IMR-90 (cell line): ENCODE measurements at regions not wholly inside any gene's neighbourhood (a gene's known extent, or its start where the extent isn't known, plus 50 kb on each side); places are given as distances from the start of the nearest gene placed in this dataset.

Source experiments
- ATAC-seq: fragments of 200-7000 bp; cut with Tn5 transposase; 2 replicates; pipeline ENCODE4 v1.9.1; 2020; ENCODE audit warnings: low read depth, mild to moderate bottlenecking, moderate library complexity
- BruUV-seq: library from RNA; stranded (reverse); fragments of 400-500 nt; replicated peaks from 2 replicates; lab custom pipeline; 2021; lab: Mats Ljungman, UMichigan
- CTCF ChIA-PET: fragments of 300-600 bp; formaldehyde crosslinking; extraction: SDS; loops from one replicate; lab custom pipeline; 2021; ENCODE audit warnings: antibody characterized with exemption; lab: Yijun Ruan, JAX
- POLR2A ChIA-PET: fragments of 300-600 bp; sonication (Branson Sonifier 250); formaldehyde crosslinking; loops from one replicate; lab custom pipeline; 2022; ENCODE audit warnings: antibody characterized with exemption; ENCODE audit not compliant: unreplicated experiment; lab: Charles Lee
- DNase-seq: peaks from one replicate; pipeline ENCODE4 v3.0.0; 2013
- H2AFZ ChIP-seq: replicated peaks from 2 replicates; pipeline ENCODE3; 2013; ENCODE audit warnings: low read length, mild to moderate bottlenecking; ENCODE audit not compliant: poor library complexity
- H2AK5ac ChIP-seq: 2 replicates; pipeline ENCODE4 v1.6.1; 2013; ENCODE audit warnings: low read depth, low read length, inconsistent platforms
- H2AK9ac ChIP-seq: replicated peaks from 2 replicates; pipeline ENCODE3; 2013; ENCODE audit warnings: mild to moderate bottlenecking, low read depth, low read length, moderate library complexity; ENCODE audit not compliant: poor library complexity
- H2BK120ac ChIP-seq: 2 replicates; pipeline ENCODE4 v1.6.1; 2013; ENCODE audit warnings: low read depth, low read length, inconsistent platforms
- H2BK15ac ChIP-seq: 3 replicates; pipeline ENCODE4 v1.6.1; 2013; ENCODE audit warnings: low read depth, low read length, inconsistent platforms
- H2BK20ac ChIP-seq: 2 replicates; pipeline ENCODE4 v1.6.1; 2013; ENCODE audit warnings: low read depth, mild to moderate bottlenecking, inconsistent platforms, low read length, moderate library complexity
- H2BK5ac ChIP-seq: 2 replicates; pipeline ENCODE4 v1.6.1; 2013; ENCODE audit warnings: mild to moderate bottlenecking, low read depth, low read length, inconsistent platforms; ENCODE audit not compliant: poor library complexity, severe bottlenecking
- H3K14ac ChIP-seq: replicated peaks from 2 replicates; pipeline ENCODE4 v1.6.1; 2013; ENCODE audit warnings: low read depth, low read length, inconsistent platforms
- H3K18ac ChIP-seq: 2 replicates; pipeline ENCODE4 v1.6.1; 2013; ENCODE audit warnings: low read depth, low read length, control low read depth
- H3K23ac ChIP-seq: 2 replicates; pipeline ENCODE4 v1.6.1; 2013; ENCODE audit warnings: low read depth, low read length, inconsistent platforms
- H3K27ac ChIP-seq: 2 replicates; pipeline ENCODE4 v1.5.1; 2013; ENCODE audit warnings: mild to moderate bottlenecking, control low read depth, low read length; ENCODE audit not compliant: insufficient read depth
- H3K27me3 ChIP-seq: 2 replicates; pipeline ENCODE4 v1.6.1; 2013; ENCODE audit warnings: low read length; ENCODE audit not compliant: control insufficient read depth, insufficient read depth
- H3K36me3 ChIP-seq: 2 replicates; pipeline ENCODE4 v1.6.1; 2013; ENCODE audit warnings: low read length, mixed read lengths; ENCODE audit not compliant: control insufficient read depth, insufficient read depth
- H3K4ac ChIP-seq: 2 replicates; pipeline ENCODE4 v1.6.1; 2013; ENCODE audit warnings: low read depth, low read length, inconsistent platforms
- H3K4me1 ChIP-seq: 2 replicates; pipeline ENCODE4 v1.6.1; 2013; ENCODE audit warnings: low read length, mixed read lengths; ENCODE audit not compliant: control insufficient read depth, insufficient read depth
- H3K4me2 ChIP-seq: 2 replicates; pipeline ENCODE4 v1.6.1; 2013; ENCODE audit warnings: low read depth, mild to moderate bottlenecking, control low read depth, low read length, moderate library complexity
- H3K4me3 ChIP-seq: 2 replicates; pipeline ENCODE4 v1.5.1; 2013; ENCODE audit warnings: low read depth, mild to moderate bottlenecking, control low read depth, low read length, moderate library complexity; ENCODE audit not compliant: insufficient read depth
- H3K56ac ChIP-seq: 2 replicates; pipeline ENCODE4 v1.6.1; 2013; ENCODE audit warnings: low read length, inconsistent platforms; ENCODE audit not compliant: insufficient read depth; ENCODE audit errors: extremely low read depth
- H3K79me1 ChIP-seq, 2 experiments: 2 replicates each; pipeline ENCODE4 v1.6.1; 2013; ENCODE audit warnings: low read length in 2 of 2, inconsistent platforms in 1 of 2, low read depth in 1 of 2
- H3K9ac ChIP-seq: 2 replicates; pipeline ENCODE4 v1.6.1; 2013; ENCODE audit warnings: low read depth, low read length, control low read depth
- H3K9me1 ChIP-seq: 2 replicates; pipeline ENCODE4 v1.6.1; 2013; ENCODE audit warnings: low read length, inconsistent platforms; ENCODE audit not compliant: insufficient read depth
- H3K9me3 ChIP-seq: 2 replicates; pipeline ENCODE4 v1.6.1; 2013; ENCODE audit warnings: low read length; ENCODE audit not compliant: control insufficient read depth, insufficient read depth
- H4K20me1 ChIP-seq: 2 replicates; pipeline ENCODE4 v1.6.1; 2013; ENCODE audit warnings: low read length, inconsistent platforms; ENCODE audit not compliant: insufficient read depth
- H4K5ac ChIP-seq: 2 replicates; pipeline ENCODE4 v1.6.1; 2013; ENCODE audit warnings: mild to moderate bottlenecking, low read depth, low read length, control low read depth
- H4K8ac ChIP-seq, 2 experiments: 2 replicates each; pipeline ENCODE4 v1.6.1; 2013; ENCODE audit warnings: low read depth in 2 of 2, low read length in 2 of 2, control low read depth in 1 of 2, inconsistent platforms in 1 of 2
- H4K91ac ChIP-seq: 2 replicates; pipeline ENCODE4 v1.6.1; 2013; ENCODE audit warnings: low read depth, low read length, inconsistent platforms; ENCODE audit not compliant: insufficient read depth
- BHLHE40 ChIP-seq: fragments of 150-350 bp; IDR thresholded peaks from 2 replicates; pipeline ENCODE4 v1.6.1; 2016; ENCODE audit warnings: mild to moderate bottlenecking, low read depth, low read length
- CEBPB ChIP-seq: IDR thresholded peaks from 2 replicates; pipeline ENCODE4 v1.6.1; 2012; ENCODE audit warnings: low read depth, low read length, improper control_type of control experiment
- CHD1 ChIP-seq: IDR thresholded peaks from 2 replicates; pipeline ENCODE4 v1.6.1; 2012; ENCODE audit warnings: low read depth, low read length, improper control_type of control experiment
- CTCF ChIP-seq: conservative IDR thresholded peaks from 2 replicates; pipeline ENCODE4 v1.5.1; 2012; ENCODE audit warnings: mild to moderate bottlenecking, low read depth, low read length, improper control_type of control experiment
- ELK1 ChIP-seq: fragments of 150-350 bp; IDR thresholded peaks from 2 replicates; pipeline ENCODE4 v1.6.1; 2016; ENCODE audit warnings: low read depth, mild to moderate bottlenecking, low read length, moderate library complexity, borderline replicate concordance
- FOS ChIP-seq: fragments of 150-350 bp; IDR thresholded peaks from 2 replicates; pipeline ENCODE4 v1.6.1; 2016; ENCODE audit warnings: low read depth, low read length
- MAFK ChIP-seq: IDR thresholded peaks from 2 replicates; pipeline ENCODE4 v1.6.1; 2012; ENCODE audit warnings: low read depth, low read length, improper control_type of control experiment
- MAZ ChIP-seq: IDR thresholded peaks from 2 replicates; pipeline ENCODE4 v1.6.1; 2012; ENCODE audit warnings: low read depth, mild to moderate bottlenecking, low read length, improper control_type of control experiment, moderate library complexity, borderline replicate concordance
- MXI1 ChIP-seq: IDR thresholded peaks from 2 replicates; pipeline ENCODE4 v1.6.1; 2012; ENCODE audit warnings: low read depth, mild to moderate bottlenecking, low read length, moderate library complexity, borderline replicate concordance
- NFE2L2 ChIP-seq: fragments of 150-350 bp; IDR thresholded peaks from 2 replicates; pipeline ENCODE4 v1.6.1; 2016; ENCODE audit warnings: low read depth, mild to moderate bottlenecking, low read length
- POLR2A ChIP-seq: IDR thresholded peaks from 2 replicates; pipeline ENCODE4 v1.6.1; 2012; ENCODE audit warnings: mild to moderate bottlenecking, low read depth, low read length
- RCOR1 ChIP-seq: IDR thresholded peaks from 2 replicates; pipeline ENCODE4 v1.6.1; 2012; ENCODE audit warnings: mild to moderate bottlenecking, low read length, improper control_type of control experiment; ENCODE audit not compliant: insufficient replicate concordance
- RFX5 ChIP-seq: IDR thresholded peaks from 2 replicates; pipeline ENCODE4 v1.8.0; 2012; ENCODE audit warnings: low read depth, mild to moderate bottlenecking, low read length, moderate library complexity
- SMC3 ChIP-seq: fragments of 150-350 bp; IDR thresholded peaks from 2 replicates; pipeline ENCODE4 v1.6.1; 2016; ENCODE audit warnings: low read depth, mild to moderate bottlenecking, antibody characterized with exemption, low read length, moderate library complexity
- USF2 ChIP-seq: fragments of 150-350 bp; IDR thresholded peaks from 2 replicates; pipeline ENCODE4 v1.6.1; 2017; ENCODE audit warnings: mild to moderate bottlenecking, antibody characterized with exemption, low read length, low read depth
- WGBS, 2 experiments: methylation state at CpG; one replicate each; pipeline versions ENCODE4 v1.1.5 to v1.1.7; 2013; ENCODE audit warnings: missing lambda C conversion rate in 2 of 2; ENCODE audit not compliant: insufficient read length in 1 of 2; ENCODE audit errors: extremely low coverage in 2 of 2; 5-methylcytosine and 5-hydroxymethylcytosine counted together
- dilution Hi-C: fragments of 300-500 bp; cut with HindIII; formaldehyde crosslinking; loops from one replicate; pipeline ENCODE4 v1.14.3; 2018; ENCODE audit warnings: low sequenced_read_pairs; ENCODE audit not compliant: unreplicated experiment
- in situ Hi-C: fragments of 300-500 bp; cut with MboI; formaldehyde crosslinking; loops from 3 replicates; pipeline ENCODE4 v1.14.3; 2019; ENCODE audit warnings: low sequenced_read_pairs, inconsistent platforms, mixed read lengths
- intact Hi-C: fragments of 100-400 bp; cut with micrococcal nuclease; formaldehyde crosslinking; loops from 2 replicates; pipeline ENCODE4 v1.10.0; 2022

GRCh38 chr9:103681435-103681834 is 412.7 kb upstream of the SMC2 start:
- dilution Hi-C loops (no loop called here), in situ Hi-C loops (no loop called here), intact Hi-C loops (no loop called here)
- no peak overlapping the region for H4K91ac ChIP-seq
- no peak overlapping the region for H3K14ac ChIP-seq
- H2AK5ac ChIP-seq, result no peak overlapping the region
- WGBS, 2 experiments, result no CpG with 5 or more reads among the region's 6 CpGs
- BruUV-seq, result no TSS peak
- H2BK5ac ChIP-seq, result no peak overlapping the region
- H4K20me1 ChIP-seq, result no peaks in the 10 kb centered on the region
- no peak overlapping the region for H3K9ac ChIP-seq
- DNase-seq (no peak), ATAC-seq (no peak)
- H3K18ac ChIP-seq, result no peak overlapping the region
- H3K4me2 ChIP-seq, result no peak overlapping the region
- CTCF ChIA-PET, result no interaction called here
- H2BK20ac ChIP-seq, result no peak overlapping the region
- H3K4ac ChIP-seq, result no peak overlapping the region
- no peak overlapping the region for H4K5ac ChIP-seq
- no peak overlapping the region for H2AK9ac ChIP-seq
- no peaks in the 10 kb centered on the region for H3K36me3 ChIP-seq
- no peak overlapping the region for H3K27ac ChIP-seq
- no peaks in the 10 kb centered on the region for H3K27me3 ChIP-seq
- H2BK15ac ChIP-seq, result no peak overlapping the region
- H3K23ac ChIP-seq, result no peak overlapping the region
- peaks cover 4% of the 10 kb centered on the region; the same call in 1 of the 2 replicates for H3K9me3 ChIP-seq
- no peak overlapping the region for H3K4me3 ChIP-seq
- H4K8ac ChIP-seq, result no peak overlapping the region
- H3K79me1 ChIP-seq, result no peaks in the 10 kb centered on the region
- no peak for TF ChIP-seq SMC3
- no peak for TF ChIP-seq RFX5
- TF ChIP-seq USF2, result no peak
- no peak for TF ChIP-seq MXI1
- TF ChIP-seq CTCF, result no peak
- no peak for TF ChIP-seq CHD1
- no peak for TF ChIP-seq MAFK
- no peak for TF ChIP-seq MAZ
- no peak for TF ChIP-seq FOS
- no peak for TF ChIP-seq ELK1
- no peak for TF ChIP-seq POLR2A
- TF ChIP-seq NFE2L2, result no peak
- TF ChIP-seq CEBPB, result no peak
- no peak for TF ChIP-seq BHLHE40
- TF ChIP-seq RCOR1, result no peak
- H3K9me1 ChIP-seq, result no peaks in the 10 kb centered on the region
- POLR2A ChIA-PET, result no interaction called here
- no peaks in the 10 kb centered on the region for H3K4me1 ChIP-seq
- no peak overlapping the region for H2BK120ac ChIP-seq
- no peak overlapping the region for H3K56ac ChIP-seq
- no peak overlapping the region for H2AFZ ChIP-seq
